WTC11 (cell line): ENCODE measurements at regions not wholly inside any gene's neighbourhood (a gene's known extent, or its start where the extent isn't known, plus 50 kb on each side); places are given as distances from the start of the nearest gene placed in this dataset.

Experiments used
- ATAC-seq: fragments of 200-7000 bp; cut with Tn5 transposase; 2 replicates; pipeline ENCODE4 v1.10.0; 2021; ENCODE audit warnings: mild to moderate bottlenecking, moderate library complexity
- CTCF ChIA-PET: fragments of 300-600 bp; sonication (Branson Sonifier 250); formaldehyde crosslinking; loops from one replicate; lab custom pipeline; 2021; ENCODE audit warnings: antibody characterized with exemption; lab: Charles Lee
- POLR2A ChIA-PET: fragments of 350-600 bp; sonication (Branson Sonifier 250); formaldehyde crosslinking; loops from one replicate; lab custom pipeline; 2021; ENCODE audit warnings: antibody characterized with exemption; lab: Charles Lee
- DNase-seq: peaks from one replicate; pipeline ENCODE4 v3.0.0; 2021; ENCODE audit warnings: low spot score
- H3K27ac Mint-ChIP-seq: 2 replicates; pipeline ENCODE4 v1.8.0; 2021; ENCODE audit warnings: mixed read lengths
- H3K27me3 Mint-ChIP-seq: 2 replicates; pipeline ENCODE4 v1.8.0; 2021; ENCODE audit warnings: low read depth, mild to moderate bottlenecking, moderate library complexity, mixed read lengths
- H3K36me3 Mint-ChIP-seq: 2 replicates; pipeline ENCODE4 v1.8.0; 2021; ENCODE audit warnings: mixed read lengths
- H3K4me1 Mint-ChIP-seq: 2 replicates; pipeline ENCODE4 v1.8.0; 2022; ENCODE audit warnings: mixed read lengths
- H3K4me3 Mint-ChIP-seq: 2 replicates; pipeline ENCODE4 v1.8.0; 2021; ENCODE audit warnings: mild to moderate bottlenecking, moderate library complexity, mixed read lengths
- H3K9me3 Mint-ChIP-seq: 2 replicates; pipeline ENCODE4 v1.8.0; 2021; ENCODE audit warnings: mixed read lengths
- ARID4B ChIP-seq: sonication (generic); formaldehyde crosslinking; IDR thresholded peaks from 2 replicates; pipeline ENCODE4 v1.8.0; 2023; ENCODE audit warnings: missing genetic modification reagents, mild to moderate bottlenecking, borderline replicate concordance
- ATF2 ChIP-seq: sonication (generic); formaldehyde crosslinking; IDR thresholded peaks from 2 replicates; pipeline ENCODE4 v1.8.1; 2022; ENCODE audit warnings: low read depth, missing genetic modification reagents, borderline replicate concordance
- ATF3 ChIP-seq: sonication (generic); formaldehyde crosslinking; conservative IDR thresholded peaks from 2 replicates; pipeline ENCODE4 v1.8.1; 2022; ENCODE audit warnings: mild to moderate bottlenecking, missing genetic modification reagents
- CREM ChIP-seq: sonication (generic); formaldehyde crosslinking; IDR thresholded peaks from 2 replicates; pipeline ENCODE4 v1.8.1; 2022; ENCODE audit warnings: mild to moderate bottlenecking, missing genetic modification reagents, moderate library complexity
- CTCF ChIP-seq: fragments of 200-600 bp; IDR thresholded peaks from 2 replicates; pipeline ENCODE4 v1.8.0; 2022; ENCODE audit warnings: antibody characterized with exemption
- EMX1 ChIP-seq: fragments of 250-450 bp; sonication (Bioruptor Pico); IDR thresholded peaks from 2 replicates; pipeline ENCODE4 v1.8.0; 2021; ENCODE audit warnings: mild to moderate bottlenecking
- ETV6 ChIP-seq: sonication (generic); formaldehyde crosslinking; IDR thresholded peaks from 2 replicates; pipeline ENCODE4 v1.8.1; 2022; ENCODE audit warnings: mild to moderate bottlenecking, missing genetic modification reagents
- FOXK1 ChIP-seq: sonication (generic); formaldehyde crosslinking; IDR thresholded peaks from 2 replicates; pipeline ENCODE4 v1.8.0; 2022; ENCODE audit warnings: mild to moderate bottlenecking, moderate library complexity, missing genetic modification reagents
- KAT7 ChIP-seq: sonication (generic); formaldehyde crosslinking; IDR thresholded peaks from 2 replicates; pipeline ENCODE4 v1.8.1; 2023; ENCODE audit warnings: missing genetic modification reagents, mild to moderate bottlenecking, borderline replicate concordance
- MYBL2 ChIP-seq: sonication (generic); formaldehyde crosslinking; IDR thresholded peaks from 2 replicates; pipeline ENCODE4 v1.8.1; 2023; ENCODE audit warnings: mild to moderate bottlenecking, moderate library complexity, missing genetic modification reagents
- NR1H2 ChIP-seq: sonication (generic); formaldehyde crosslinking; IDR thresholded peaks from 2 replicates; pipeline ENCODE4 v1.9.0; 2021; ENCODE audit warnings: mild to moderate bottlenecking, moderate library complexity, missing genetic modification reagents
- PRRX2 ChIP-seq: fragments of 250-450 bp; sonication (Bioruptor Pico); IDR thresholded peaks from 2 replicates; pipeline ENCODE4 v1.8.0; 2021; ENCODE audit warnings: mild to moderate bottlenecking
- SMAD4 ChIP-seq: sonication (generic); formaldehyde crosslinking; IDR thresholded peaks from 2 replicates; pipeline ENCODE4 v1.8.0; 2022; ENCODE audit warnings: mild to moderate bottlenecking, missing genetic modification reagents
- TP53 ChIP-seq: sonication (generic); formaldehyde crosslinking; IDR thresholded peaks from 2 replicates; pipeline ENCODE4 v1.8.1; 2023; ENCODE audit warnings: mild to moderate bottlenecking, missing genetic modification reagents
- ZMAT4 ChIP-seq: fragments of 250-450 bp; sonication (Bioruptor Pico); IDR thresholded peaks from 2 replicates; pipeline ENCODE4 v1.9.0; 2021; ENCODE audit warnings: mild to moderate bottlenecking
- ZNF138 ChIP-seq: sonication (generic); formaldehyde crosslinking; conservative IDR thresholded peaks from 2 replicates; pipeline ENCODE4 v1.8.1; 2022; ENCODE audit warnings: mild to moderate bottlenecking, moderate library complexity, missing genetic modification reagents
- ZNF219 ChIP-seq: sonication (generic); formaldehyde crosslinking; IDR thresholded peaks from 2 replicates; pipeline ENCODE4 v1.8.0; 2023; ENCODE audit warnings: missing genetic modification reagents, mild to moderate bottlenecking, borderline replicate concordance
- ZNF232 ChIP-seq: sonication (generic); formaldehyde crosslinking; IDR thresholded peaks from 2 replicates; pipeline ENCODE4 v1.8.0; 2022; ENCODE audit warnings: mild to moderate bottlenecking, missing genetic modification reagents
- ZNF317 ChIP-seq: sonication (generic); formaldehyde crosslinking; IDR thresholded peaks from 2 replicates; pipeline ENCODE4 v1.8.1; 2023; ENCODE audit warnings: low read depth, mild to moderate bottlenecking, moderate library complexity, missing genetic modification reagents, borderline replicate concordance
- ZNF416 ChIP-seq: fragments of 250-450 bp; sonication (Bioruptor Pico); IDR thresholded peaks from 2 replicates; pipeline ENCODE4 v1.9.0; 2021; ENCODE audit warnings: mild to moderate bottlenecking, inconsistent platforms
- TF ChIP-seq, protein P1 (sequence below): sonication (generic); formaldehyde crosslinking; IDR thresholded peaks from 2 replicates; pipeline ENCODE4 v1.8.0; 2022; ENCODE audit warnings: mild to moderate bottlenecking, missing genetic modification reagents
- TF ChIP-seq, protein P2 (sequence below): sonication (generic); formaldehyde crosslinking; IDR thresholded peaks from 2 replicates; pipeline ENCODE4 v1.8.1; 2023; ENCODE audit warnings: mild to moderate bottlenecking, missing genetic modification reagents, moderate library complexity
- TF ChIP-seq, protein P3 (sequence below): sonication (generic); formaldehyde crosslinking; IDR thresholded peaks from 2 replicates; pipeline ENCODE4 v1.8.1; 2022; ENCODE audit warnings: mild to moderate bottlenecking, missing genetic modification reagents, moderate library complexity, borderline replicate concordance
- TF ChIP-seq, protein P4 (sequence below): fragments of 250-450 bp; sonication (Bioruptor Pico); IDR thresholded peaks from 2 replicates; pipeline ENCODE4 v2.1.2; 2022; ENCODE audit warnings: mild to moderate bottlenecking, moderate library complexity

GRCh38 chr2:184268900-184269477, 329.3 kb upstream of the ZNF804A start:
- ChIA-PET CTCF (no interaction called here), POLR2A (no interaction called here)
- ATAC-seq (no peak), DNase-seq (no peak)
- H3K27ac Mint-ChIP-seq, result no peak overlapping the region; the same call in 1 of the 2 replicates
- no peaks in the 10 kb centered on the region; the same call in 1 of the 2 replicates for H3K9me3 Mint-ChIP-seq
- no peaks in the 10 kb centered on the region for H3K36me3 Mint-ChIP-seq
- no peaks in the 10 kb centered on the region for H3K27me3 Mint-ChIP-seq
- TF ChIP-seq MYBL2 (CRISPR knock-in tag) (no peak), ZMAT4 (CRISPR knock-in tag) (no peak), ZNF232 (no peak), EMX1 (no peak), PRRX2 (CRISPR knock-in tag) (no peak), ZNF416 (CRISPR knock-in tag) (no peak), ATF3 (CRISPR knock-in tag) (no peak), KAT7 (CRISPR knock-in tag) (no peak), ETV6 (CRISPR knock-in tag) (no peak), SMAD4 (CRISPR knock-in tag) (no peak), ZNF219 (no peak), FOXK1 (CRISPR knock-in tag) (no peak), CREM (no peak)
- TF ChIP-seq, protein P1, sequence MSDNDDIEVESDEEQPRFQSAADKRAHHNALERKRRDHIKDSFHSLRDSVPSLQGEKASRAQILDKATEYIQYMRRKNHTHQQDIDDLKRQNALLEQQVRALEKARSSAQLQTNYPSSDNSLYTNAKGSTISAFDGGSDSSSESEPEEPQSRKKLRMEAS (CRISPR knock-in tag), result no peak
- peaks cover 6% of the 10 kb centered on the region for H3K4me1 Mint-ChIP-seq
- H3K4me3 Mint-ChIP-seq, result no peak overlapping the region

- POLR2A ChIA-PET, result no interaction called here
Measured at GRCh38 chr2:184270660-184271059, 327.7 kb upstream of the ZNF804A start.

More at GRCh38 chr2:184270660-184271059, 327.7 kb upstream of the ZNF804A start:
- H3K4me3 Mint-ChIP-seq, result no peak overlapping the region
- no peak for ATAC-seq
- no peaks in the 10 kb centered on the region for H3K9me3 Mint-ChIP-seq
- no peaks in the 10 kb centered on the region for H3K36me3 Mint-ChIP-seq
- CTCF ChIA-PET, result no interaction called here
- H3K27me3 Mint-ChIP-seq, result no peaks in the 10 kb centered on the region
- H3K4me1 Mint-ChIP-seq, result peaks cover 6% of the 10 kb centered on the region
- H3K27ac Mint-ChIP-seq, result no peak overlapping the region
- TF ChIP-seq TP53 (no peak), ZNF317 (CRISPR knock-in tag) (no peak), ARID4B (CRISPR knock-in tag) (no peak), NR1H2 (CRISPR knock-in tag) (no peak), ATF2 (CRISPR knock-in tag) (no peak), CTCF (no peak), ZNF138 (no peak)
- TF ChIP-seq, protein P2, sequence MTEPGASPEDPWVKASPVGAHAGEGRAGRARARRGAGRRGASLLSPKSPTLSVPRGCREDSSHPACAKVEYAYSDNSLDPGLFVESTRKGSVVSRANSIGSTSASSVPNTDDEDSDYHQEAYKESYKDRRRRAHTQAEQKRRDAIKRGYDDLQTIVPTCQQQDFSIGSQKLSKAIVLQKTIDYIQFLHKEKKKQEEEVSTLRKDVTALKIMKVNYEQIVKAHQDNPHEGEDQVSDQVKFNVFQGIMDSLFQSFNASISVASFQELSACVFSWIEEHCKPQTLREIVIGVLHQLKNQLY (CRISPR knock-in tag), result no peak
- TF ChIP-seq, protein P3, sequence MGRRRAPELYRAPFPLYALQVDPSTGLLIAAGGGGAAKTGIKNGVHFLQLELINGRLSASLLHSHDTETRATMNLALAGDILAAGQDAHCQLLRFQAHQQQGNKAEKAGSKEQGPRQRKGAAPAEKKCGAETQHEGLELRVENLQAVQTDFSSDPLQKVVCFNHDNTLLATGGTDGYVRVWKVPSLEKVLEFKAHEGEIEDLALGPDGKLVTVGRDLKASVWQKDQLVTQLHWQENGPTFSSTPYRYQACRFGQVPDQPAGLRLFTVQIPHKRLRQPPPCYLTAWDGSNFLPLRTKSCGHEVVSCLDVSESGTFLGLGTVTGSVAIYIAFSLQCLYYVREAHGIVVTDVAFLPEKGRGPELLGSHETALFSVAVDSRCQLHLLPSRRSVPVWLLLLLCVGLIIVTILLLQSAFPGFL, result no peak
- TF ChIP-seq, protein P4, sequence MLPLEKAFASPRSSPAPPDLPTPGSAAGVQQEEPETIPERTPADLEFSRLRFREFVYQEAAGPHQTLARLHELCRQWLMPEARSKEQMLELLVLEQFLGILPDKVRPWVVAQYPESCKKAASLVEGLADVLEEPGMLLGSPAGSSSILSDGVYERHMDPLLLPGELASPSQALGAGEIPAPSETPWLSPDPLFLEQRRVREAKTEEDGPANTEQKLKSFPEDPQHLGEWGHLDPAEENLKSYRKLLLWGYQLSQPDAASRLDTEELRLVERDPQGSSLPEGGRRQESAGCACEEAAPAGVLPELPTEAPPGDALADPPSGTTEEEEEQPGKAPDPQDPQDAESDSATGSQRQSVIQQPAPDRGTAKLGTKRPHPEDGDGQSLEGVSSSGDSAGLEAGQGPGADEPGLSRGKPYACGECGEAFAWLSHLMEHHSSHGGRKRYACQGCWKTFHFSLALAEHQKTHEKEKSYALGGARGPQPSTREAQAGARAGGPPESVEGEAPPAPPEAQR (CRISPR knock-in tag), result no peak
- DNase-seq, result no peak
